Stimulated activated naive CD4-positive, alpha-beta T cell (primary cell): ENCODE measurements at regions not wholly inside any gene's neighbourhood (a gene's known extent, or its start where the extent isn't known, plus 50 kb on each side); places are given as distances from the start of the nearest gene placed in this dataset.

Experiments used
- DNase-seq, 6 experiments: peaks; one replicate each; lab custom pipeline; 2025; lab: John Stamatoyannopoulos, UW

GRCh38 chr15:46856839-46857502 is 860.3 kb upstream of the SEMA6D start:
- no peak for DNase-seq

- no peak for DNase-seq
Observed at GRCh38 chr15:46858150-46858549, 859.2 kb upstream of the SEMA6D start.

GRCh38 chr15:46861796-46862195 is 855.5 kb upstream of the SEMA6D start:
- no peak for DNase-seq

- no peak for DNase-seq
Observed at GRCh38 chr15:46865155-46865554, 852.1 kb upstream of the SEMA6D start.

- DNase-seq: no peak
Observed at GRCh38 chr15:46872286-46872980, 844.9 kb upstream of the SEMA6D start.

- no peak for DNase-seq
Observed at GRCh38 chr15:46872981-46873330, 844.3 kb upstream of the SEMA6D start.

- DNase-seq: no peak
Observed at GRCh38 chr15:46879032-46879770, 838.1 kb upstream of the SEMA6D start.

- no peak for DNase-seq
Observed at GRCh38 chr15:46880791-46881190, 836.5 kb upstream of the SEMA6D start.

GRCh38 chr15:46892621-46893160 is 824.6 kb upstream of the SEMA6D start:
- DNase-seq: no peak

- no peak for DNase-seq
Observed at GRCh38 chr15:46894644-46895043, 822.7 kb upstream of the SEMA6D start.

- no peak for DNase-seq
Observed at GRCh38 chr15:46897266-46897665, 820.0 kb upstream of the SEMA6D start.

GRCh38 chr15:46901001-46901400 is 816.3 kb upstream of the SEMA6D start:
- DNase-seq: no peak

- DNase-seq: no peak
Observed at GRCh38 chr15:46917721-46918252, 799.5 kb upstream of the SEMA6D start.

GRCh38 chr15:46918462-46919140 is 798.7 kb upstream of the SEMA6D start:
- DNase-seq: no peak

GRCh38 chr15:46921891-46922290 is 795.4 kb upstream of the SEMA6D start:
- no peak for DNase-seq

GRCh38 chr15:46930426-46930825 is 786.9 kb upstream of the SEMA6D start:
- DNase-seq: no peak

GRCh38 chr15:46933332-46933731 is 784.0 kb upstream of the SEMA6D start:
- no peak for DNase-seq

GRCh38 chr15:46934851-46935250 is 782.5 kb upstream of the SEMA6D start:
- DNase-seq: no peak

GRCh38 chr15:46938169-46938568 is 779.1 kb upstream of the SEMA6D start:
- DNase-seq: no peak

GRCh38 chr15:46941241-46941640 is 776.1 kb upstream of the SEMA6D start:
- no peak for DNase-seq

- DNase-seq: no peak
Observed at GRCh38 chr15:46946953-46947352, 770.4 kb upstream of the SEMA6D start.

- no peak for DNase-seq
Observed at GRCh38 chr15:46955576-46955975, 761.7 kb upstream of the SEMA6D start.
